GM23248 (cell line): ENCODE measurements at regions not wholly inside any gene's neighbourhood (a gene's known extent, or its start where the extent isn't known, plus 50 kb on each side); places are given as distances from the start of the nearest gene placed in this dataset.

ENCODE experiments used
- EZH2 ChIP-seq: fragments of 200-600 bp; sonication (generic); IDR thresholded peaks from 2 replicates; pipeline ENCODE4 v1.6.1; 2018; ENCODE audit warnings: antibody characterized with exemption, mild to moderate bottlenecking; ENCODE audit not compliant: insufficient read depth, poor library complexity, severe bottlenecking
- EZH2phosphoT487 ChIP-seq: fragments of 200-600 bp; sonication (generic); IDR thresholded peaks from 2 replicates; pipeline ENCODE4 v1.6.1; 2018; ENCODE audit warnings: antibody characterized with exemption, moderate library complexity, mild to moderate bottlenecking, low read depth; ENCODE audit not compliant: insufficient read depth

DNA sequence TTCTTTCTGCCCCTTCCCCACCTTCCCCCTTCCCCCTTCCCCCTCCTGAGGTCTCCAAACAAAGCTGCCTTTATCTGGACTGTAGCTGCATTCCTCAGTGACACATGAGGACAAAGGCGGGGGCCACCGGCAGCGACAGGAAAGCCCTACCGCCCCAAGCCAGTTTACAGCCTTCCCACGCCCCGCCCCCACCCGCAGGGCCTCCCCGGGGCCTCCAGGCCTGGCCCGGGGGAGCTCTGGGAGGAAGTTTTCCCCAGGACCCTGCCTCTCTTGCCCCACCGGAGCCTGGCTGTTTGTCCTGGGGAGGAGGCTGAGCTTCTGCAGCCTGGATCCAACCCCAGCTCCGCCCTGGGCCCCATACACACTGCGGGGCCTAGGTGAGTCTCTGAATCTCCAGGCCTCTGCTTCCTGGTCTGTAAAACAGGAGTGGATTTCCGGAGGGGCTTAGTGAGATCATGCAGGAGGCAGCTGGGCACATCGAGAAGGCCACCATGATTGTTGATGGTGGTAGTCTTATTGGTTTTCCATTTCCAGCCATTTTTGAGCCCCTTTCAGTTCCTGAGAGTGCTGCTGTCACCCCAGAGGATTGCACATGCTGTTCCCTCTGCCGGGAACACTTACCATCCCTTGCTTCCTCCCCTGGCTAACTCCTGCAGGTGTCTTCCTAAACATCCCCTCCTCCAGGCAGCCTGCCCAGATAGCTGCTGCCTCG, 130.7 kb downstream of the MN1 start:
- no peak for TF ChIP-seq EZH2phosphoT487
- TF ChIP-seq EZH2: no peak
